Psoas muscle (tissue), 7 donors: ENCODE measurements at regions not wholly inside any gene's neighbourhood (a gene's known extent, or its start where the extent isn't known, plus 50 kb on each side); places are given as distances from the start of the nearest gene placed in this dataset.

ENCODE experiments used
- ATAC-seq, 4 donors: fragments of 200-7000 bp; cut with Tn5 transposase; one replicate each; pipeline ENCODE4 v1.9.1; 2020; ENCODE audit warnings: moderate library complexity in 3 of 4, mild to moderate bottlenecking in 2 of 4
- DNase-seq, 2 donors: peaks; one replicate each; pipeline ENCODE4 v3.0.0-alpha.2; 2020
- H3K27ac ChIP-seq: fragments of 200-600 bp; one replicate; pipeline ENCODE4 v1.8.0; 2022
- H3K27me3 ChIP-seq, 3 donors: fragments of 200-600 bp in 1 of 3; one replicate each; pipeline versions ENCODE4 v1.6.1 to v1.8.0; 2013 to 2022; ENCODE audit warnings: low read length in 2 of 3, mild to moderate bottlenecking in 2 of 3, moderate library complexity in 1 of 3; ENCODE audit not compliant: insufficient read depth in 3 of 3
- H3K36me3 ChIP-seq, 2 donors: fragments of 200-600 bp in 1 of 2; one replicate each; pipeline versions ENCODE4 v1.6.1 to v1.8.0; 2013 to 2022; ENCODE audit warnings: low read depth in 1 of 2, mild to moderate bottlenecking in 1 of 2, moderate library complexity in 1 of 2; ENCODE audit not compliant: insufficient read depth in 1 of 2
- H3K4me1 ChIP-seq: fragments of 200-600 bp; one replicate; pipeline ENCODE4 v1.8.0; 2022
- H3K4me3 ChIP-seq: fragments of 200-600 bp; one replicate; pipeline ENCODE4 v1.8.0; 2022; ENCODE audit warnings: mild to moderate bottlenecking
- H3K9me3 ChIP-seq: fragments of 200-600 bp; one replicate; pipeline ENCODE4 v1.8.0; 2022
- WGBS, 3 donors: extraction: QIAGEN DNeasy Blood & Tissue Kit; methylation state at CpG; one replicate each; pipeline versions ENCODE4 v1.1.6 to v1.1.7; 2013; 5-methylcytosine and 5-hydroxymethylcytosine counted together
- intact Hi-C, 2 donors: fragments of 100-400 bp; cut with DNase I; formaldehyde crosslinking; loops; one replicate each; pipeline versions ENCODE4 v1.11.0 to v1.14.2; 2022
- TF ChIP-seq, protein P1 (sequence below): fragments of 200-600 bp; IDR thresholded peaks from one replicate; pipeline ENCODE4 v1.8.0; 2022; ENCODE audit warnings: antibody characterized with exemption
- donor health status: healthy with polysubstance abuse.
- donor health status: DM: no; HTN: no; CAD: no; lungs with moderate emphysema.
- donor health status: Bipolar disorder and iron deficiency.
- donor health status: healthy.
- donor health status: DM: yes; HTN: yes; CAD: no.
- donor health status: DM: no; HTN: no; CAD: no.
- donor health status: DM: yes; HTN: yes; CAD: no.

DNA sequence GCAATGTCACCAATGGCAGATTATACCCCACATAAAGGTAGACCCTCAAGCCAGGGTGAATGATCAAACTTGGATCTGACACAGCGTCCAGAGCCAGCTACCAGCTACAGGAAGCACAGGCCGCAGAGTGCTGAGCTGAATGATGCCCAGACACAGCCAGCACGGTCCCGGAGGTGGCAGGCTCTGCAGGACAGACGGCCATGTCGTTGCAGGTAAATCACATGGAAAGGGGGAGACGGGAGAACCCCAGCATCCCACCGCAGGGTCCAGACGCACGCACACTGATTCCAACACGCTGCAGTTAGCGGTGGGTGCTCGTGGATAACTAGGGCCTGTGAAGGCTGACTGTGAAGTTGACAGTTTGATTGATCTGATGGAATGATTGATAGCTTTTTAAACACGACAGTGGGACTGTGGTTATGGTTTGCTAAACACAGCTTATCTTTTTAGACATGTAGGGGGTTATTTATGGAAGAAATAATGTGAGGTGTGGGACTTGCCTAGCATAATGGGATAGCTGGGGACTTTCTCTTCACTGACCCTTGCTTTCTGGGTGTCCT lies 228.5 kb downstream of the ERMARD start:
- peaks cover 0 to 7% (median 5%) of the 10 kb centered on the region in 3 donors for H3K27me3 ChIP-seq
- 86 to 91% (median 89%) methylated on average over 14 of the region's 14 CpGs for WGBS, 3 donors
- intact Hi-C loops, result no loop called here
- H3K9me3 ChIP-seq, result no peaks in the 10 kb centered on the region
- no peak overlapping the region for H3K27ac ChIP-seq
- H3K36me3 ChIP-seq, result no peaks in the 10 kb centered on the region
- no peak overlapping the region for H3K4me3 ChIP-seq
- TF ChIP-seq, protein P1, sequence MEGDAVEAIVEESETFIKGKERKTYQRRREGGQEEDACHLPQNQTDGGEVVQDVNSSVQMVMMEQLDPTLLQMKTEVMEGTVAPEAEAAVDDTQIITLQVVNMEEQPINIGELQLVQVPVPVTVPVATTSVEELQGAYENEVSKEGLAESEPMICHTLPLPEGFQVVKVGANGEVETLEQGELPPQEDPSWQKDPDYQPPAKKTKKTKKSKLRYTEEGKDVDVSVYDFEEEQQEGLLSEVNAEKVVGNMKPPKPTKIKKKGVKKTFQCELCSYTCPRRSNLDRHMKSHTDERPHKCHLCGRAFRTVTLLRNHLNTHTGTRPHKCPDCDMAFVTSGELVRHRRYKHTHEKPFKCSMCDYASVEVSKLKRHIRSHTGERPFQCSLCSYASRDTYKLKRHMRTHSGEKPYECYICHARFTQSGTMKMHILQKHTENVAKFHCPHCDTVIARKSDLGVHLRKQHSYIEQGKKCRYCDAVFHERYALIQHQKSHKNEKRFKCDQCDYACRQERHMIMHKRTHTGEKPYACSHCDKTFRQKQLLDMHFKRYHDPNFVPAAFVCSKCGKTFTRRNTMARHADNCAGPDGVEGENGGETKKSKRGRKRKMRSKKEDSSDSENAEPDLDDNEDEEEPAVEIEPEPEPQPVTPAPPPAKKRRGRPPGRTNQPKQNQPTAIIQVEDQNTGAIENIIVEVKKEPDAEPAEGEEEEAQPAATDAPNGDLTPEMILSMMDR, result no peak
- DNase-seq, result peak in 1 of 2 donors; percentile 18
- H3K4me1 ChIP-seq, result no peaks in the 10 kb centered on the region
- ATAC-seq, result no peak

DNA sequence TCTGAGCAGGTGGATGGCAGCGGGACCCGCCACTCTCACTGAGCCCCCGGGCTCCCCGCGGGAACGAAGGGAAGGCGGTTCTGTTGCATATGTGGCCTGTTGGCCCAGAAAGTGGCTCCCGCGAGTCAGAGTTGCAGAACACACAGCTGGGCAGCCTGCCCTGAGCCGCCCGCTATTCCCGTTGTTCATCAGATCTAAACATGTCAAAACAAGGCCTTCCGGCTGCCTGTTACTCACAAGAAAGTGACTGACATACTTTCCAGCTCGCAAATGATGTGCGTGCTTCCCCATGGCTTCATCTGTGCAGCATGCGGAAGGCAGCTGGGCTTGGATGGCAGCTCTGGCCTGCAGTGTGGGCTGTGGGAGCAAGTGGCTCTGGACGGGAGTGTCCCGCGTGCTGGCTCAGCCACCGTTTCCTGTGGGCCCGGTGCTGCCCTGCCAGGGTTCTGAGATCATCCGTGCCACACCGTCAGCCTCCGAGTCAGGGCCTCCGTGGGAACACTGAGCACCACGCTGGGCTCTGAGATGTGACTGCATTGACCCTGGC lies 227.3 kb downstream of the ERMARD start:
- H3K9me3 ChIP-seq, result no peaks in the 10 kb centered on the region
- ATAC-seq, result peak in 1 of 4 donors; percentile 27
- intact Hi-C loops, result no loop called here

DNA sequence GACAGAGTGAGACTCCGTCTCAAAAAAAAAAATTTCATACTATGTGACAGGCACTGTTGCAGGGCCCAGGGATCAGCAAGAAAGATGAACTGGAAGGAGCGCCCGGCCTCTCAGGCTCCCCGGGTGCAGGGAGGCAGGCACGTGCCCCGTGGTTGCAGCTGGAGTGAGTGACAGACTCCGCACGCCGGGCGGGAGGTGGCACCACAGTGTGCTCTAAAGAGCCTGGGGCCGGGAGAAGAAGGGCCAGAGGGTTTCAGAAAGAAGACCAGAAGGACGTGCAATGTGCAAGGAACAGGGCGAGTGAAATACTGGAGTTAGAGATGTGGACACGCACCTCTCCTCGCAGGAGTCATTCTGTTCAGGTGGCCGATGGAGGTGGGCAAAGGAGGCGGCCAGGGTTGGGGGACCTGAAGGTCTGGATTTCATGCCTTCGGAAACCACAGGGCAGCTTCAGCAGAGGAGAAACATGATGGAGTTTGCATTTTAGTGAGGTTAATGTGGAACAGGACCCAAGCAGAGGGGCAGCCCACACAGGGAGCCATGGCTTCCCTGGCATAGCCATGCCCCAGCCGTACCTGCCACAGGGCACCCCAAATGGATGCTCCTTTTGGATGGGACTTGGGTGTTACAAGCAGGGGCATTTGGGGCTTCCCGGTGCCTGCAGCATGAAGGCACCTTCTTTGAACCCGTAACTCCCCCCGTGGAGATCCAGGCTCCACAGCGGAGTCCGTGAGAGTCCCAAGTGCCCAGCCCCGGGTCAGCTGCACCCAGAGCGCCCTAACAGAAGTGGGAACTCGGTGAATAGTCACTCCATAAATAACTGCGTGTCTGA lies 226.2 kb downstream of the ERMARD start:
- ATAC-seq, result no peak
- TF ChIP-seq, protein P1, result no peak
- Histone ChIP-seq H3K4me1 (no peaks in the 10 kb centered on the region), H3K36me3 (no peaks in the 10 kb centered on the region), H3K9me3 (no peaks in the 10 kb centered on the region), H3K27me3 (peaks cover 0 to 7% (median 2%) of the 10 kb centered on the region in 3 donors), H3K4me3 (no peak overlapping the region), H3K27ac (no peak overlapping the region)
- no peak for DNase-seq
- intact Hi-C loops, result no loop called here
- WGBS, 3 donors, result 89 to 91% (median 90%) methylated on average over 28 of the region's 28 CpGs

More for the DNA sequence above, 227.3 kb downstream of the ERMARD start:
- H3K4me3 ChIP-seq, result no peak overlapping the region
- no peaks in the 10 kb centered on the region for H3K36me3 ChIP-seq
- TF ChIP-seq, protein P1, result no peak
- no peaks in the 10 kb centered on the region for H3K4me1 ChIP-seq
- peaks cover 0 to 7% (median 2%) of the 10 kb centered on the region in 3 donors for H3K27me3 ChIP-seq
- DNase-seq, result no peak
- H3K27ac ChIP-seq, result no peak overlapping the region
- WGBS, 3 donors, result 52 to 61% (median 55%) methylated on average over 26 of the region's 26 CpGs

DNA sequence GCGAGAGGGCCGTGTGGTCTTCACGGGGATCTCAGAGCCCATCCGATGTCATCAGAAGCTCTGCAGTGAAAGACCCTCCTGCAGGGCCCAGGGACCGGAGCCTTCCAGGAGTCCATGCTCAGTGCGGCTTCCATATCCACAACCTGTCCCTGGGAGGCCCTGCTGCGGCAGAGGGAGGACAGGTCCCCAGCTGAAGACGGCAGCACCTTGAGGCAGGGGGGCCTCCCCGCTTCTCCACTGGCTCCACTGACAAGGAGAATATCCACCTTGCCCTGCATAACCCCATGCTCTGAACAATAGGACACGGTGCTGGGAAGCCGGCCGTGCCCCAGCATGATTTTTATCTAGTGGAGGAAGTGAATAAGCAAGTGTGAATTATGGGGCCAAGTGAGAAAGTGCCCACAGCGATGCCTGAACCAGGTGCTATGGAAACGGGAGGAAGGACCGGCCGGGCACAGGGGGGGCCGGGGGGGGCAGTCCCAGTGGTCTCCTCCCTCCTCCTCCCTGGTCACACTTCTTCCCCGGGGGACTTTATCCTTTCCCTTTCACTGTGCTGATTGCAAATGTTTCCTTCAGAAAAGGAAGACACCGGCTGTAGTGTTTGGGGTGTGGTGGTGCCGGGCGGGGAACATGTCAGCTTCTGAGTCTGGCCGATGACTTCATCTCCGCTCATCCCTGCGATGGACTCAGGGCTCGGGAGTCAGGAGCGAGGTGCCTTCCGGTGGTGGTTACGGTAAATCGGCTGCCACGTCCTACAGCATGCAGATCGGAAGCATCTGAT lies 225.1 kb downstream of the ERMARD start:
- ATAC-seq (peak in 2 of 4 donors; percentile 30 to 35), DNase-seq (no peak)
- no peaks in the 10 kb centered on the region for H3K9me3 ChIP-seq
- TF ChIP-seq, protein P1, result no peak
- H3K4me1 ChIP-seq, result no peaks in the 10 kb centered on the region
- peaks cover 0 to 2% (median 0%) of the 10 kb centered on the region in 3 donors for H3K27me3 ChIP-seq
- intact Hi-C loops, result no loop called here
- 69 to 75% (median 73%) methylated on average over 30 to 31 of the region's 31 CpGs for WGBS, 3 donors
- H3K27ac ChIP-seq, result no peak overlapping the region
- H3K4me3 ChIP-seq, result no peak overlapping the region
- no peaks in the 10 kb centered on the region for H3K36me3 ChIP-seq
